CD14-positive monocyte (primary cell): ENCODE measurements at regions not wholly inside any gene's neighbourhood (a gene's known extent, or its start where the extent isn't known, plus 50 kb on each side); places are given as distances from the start of the nearest gene placed in this dataset.
"Not testable (repeated sequence)": the region's sequence is repeated elsewhere in the genome, so short reads cannot be mapped to it uniquely, and the experiment has no call there.

Source experiments
- DNase-seq, 3 donors: peaks; one replicate each; pipeline ENCODE4 v3.0.0-alpha.2; 2011 to 2022
- H2AFZ ChIP-seq: 2 replicates; pipeline ENCODE4 v1.6.0; 2012; ENCODE audit warnings: mild to moderate bottlenecking, low read depth, low read length, inconsistent platforms; ENCODE audit not compliant: insufficient read depth, poor library complexity, severe bottlenecking
- H3K27ac ChIP-seq, 2 donors: 1 replicate in 1 of 2; 2 replicates in 1 of 2; pipeline ENCODE4 v1.5.1; 2012 to 2013; ENCODE audit warnings: low read length in 2 of 2, control low read depth in 1 of 2, inconsistent platforms in 1 of 2, low read depth in 1 of 2, mild to moderate bottlenecking in 1 of 2
- H3K27me3 ChIP-seq, 2 donors: one replicate each; pipeline versions ENCODE4 v1.6.0 to v1.6.1; 2011 to 2013; ENCODE audit warnings: low read length in 2 of 2; ENCODE audit not compliant: control insufficient read depth in 2 of 2, insufficient read depth in 2 of 2
- H3K36me3 ChIP-seq, 2 donors: replicated peaks in 1 of 2; 1 replicate in 1 of 2; 2 replicates in 1 of 2; pipeline versions ENCODE4 v1.5.1 to v1.6.1; 2012 to 2013; ENCODE audit warnings: low read length in 2 of 2, control low read depth in 1 of 2, inconsistent platforms in 1 of 2, mild to moderate bottlenecking in 1 of 2; ENCODE audit not compliant: insufficient read depth in 2 of 2, control insufficient read depth in 1 of 2
- H3K4me1 ChIP-seq, 2 donors: 1 replicate in 1 of 2; 2 replicates in 1 of 2; pipeline versions ENCODE4 v1.5.1 to v1.6.1; 2012 to 2013; ENCODE audit warnings: low read length in 2 of 2, control low read depth in 1 of 2, inconsistent platforms in 1 of 2, mild to moderate bottlenecking in 1 of 2, moderate library complexity in 1 of 2; ENCODE audit not compliant: insufficient read depth in 2 of 2, control insufficient read depth in 1 of 2
- H3K4me2 ChIP-seq: replicated peaks from 2 replicates; pipeline ENCODE3; 2012; ENCODE audit warnings: low read length, moderate library complexity, mild to moderate bottlenecking; ENCODE audit not compliant: poor library complexity, severe bottlenecking; ENCODE audit errors: extremely low read depth
- H3K4me3 ChIP-seq, 3 experiments: fragments of 200-600 bp in 1 of 3; sonication (generic) in 1 of 3; replicated peaks in 1 of 3; 1 replicate in 2 of 3; 2 replicates in 1 of 3; pipeline ENCODE4 v1.5.1; 2011 to 2013; ENCODE audit warnings: low read length in 3 of 3, mild to moderate bottlenecking in 3 of 3, control low read depth in 2 of 3, low read depth in 2 of 3, inconsistent platforms in 1 of 3, moderate library complexity in 1 of 3
- H3K79me2 ChIP-seq: 2 replicates; pipeline ENCODE4 v1.6.0; 2012; ENCODE audit warnings: mild to moderate bottlenecking, control low read depth, inconsistent platforms, low read length, moderate library complexity; ENCODE audit not compliant: insufficient read depth
- H3K9ac ChIP-seq: 2 replicates; pipeline ENCODE4 v1.6.0; 2017; ENCODE audit warnings: low read length, mild to moderate bottlenecking; ENCODE audit not compliant: insufficient read depth, poor library complexity, severe bottlenecking
- H3K9me3 ChIP-seq, 2 donors: replicated peaks in 1 of 2; 1 replicate in 1 of 2; 2 replicates in 1 of 2; pipeline versions ENCODE4 v1.5.1 to v1.6.1; 2012 to 2013; ENCODE audit warnings: low read length in 2 of 2, control low read depth in 1 of 2; ENCODE audit not compliant: control insufficient read depth in 1 of 2, insufficient read depth in 1 of 2
- H4K20me1 ChIP-seq: 2 replicates; pipeline ENCODE4 v1.6.0; 2012; ENCODE audit warnings: mild to moderate bottlenecking, low read length, control low read depth, moderate library complexity; ENCODE audit not compliant: insufficient read depth
- H3K27ac Mint-ChIP-seq, 7 donors: one replicate each; pipeline ENCODE4 v1.8.0; 2020; ENCODE audit warnings: mild to moderate bottlenecking in 7 of 7, mixed read lengths in 7 of 7, moderate library complexity in 6 of 7, inconsistent platforms in 2 of 7
- H3K27me3 Mint-ChIP-seq, 3 donors: one replicate each; pipeline ENCODE4 v1.8.0; 2021 to 2022; ENCODE audit warnings: low read depth in 3 of 3, mild to moderate bottlenecking in 3 of 3, mixed read lengths in 3 of 3, moderate library complexity in 3 of 3, inconsistent platforms in 1 of 3
- H3K36me3 Mint-ChIP-seq, 2 donors: one replicate each; pipeline ENCODE4 v1.8.0; 2020; ENCODE audit warnings: mixed read lengths in 2 of 2, inconsistent platforms in 1 of 2, mild to moderate bottlenecking in 1 of 2
- H3K4me1 Mint-ChIP-seq: one replicate; pipeline ENCODE4 v1.8.0; 2020; ENCODE audit warnings: mild to moderate bottlenecking, mixed read lengths
- H3K4me3 Mint-ChIP-seq, 2 donors: one replicate each; pipeline ENCODE4 v1.8.0; 2020; ENCODE audit warnings: mild to moderate bottlenecking in 2 of 2, mixed read lengths in 2 of 2, moderate library complexity in 1 of 2
- H3K9me3 Mint-ChIP-seq, 7 donors: one replicate each; pipeline ENCODE4 v1.8.0; 2020 to 2022; ENCODE audit warnings: mixed read lengths in 7 of 7, mild to moderate bottlenecking in 6 of 7, moderate library complexity in 6 of 7, inconsistent platforms in 2 of 7
- CTCF ChIP-seq: fragments of 200-600 bp; IDR thresholded peaks from one replicate; pipeline ENCODE4 v1.8.0; 2022; ENCODE audit warnings: antibody characterized with exemption, mild to moderate bottlenecking
- WGBS: methylation state at CpG from one replicate; pipeline ENCODE4 v1.1.5; 2013; ENCODE audit warnings: missing lambda C conversion rate; ENCODE audit not compliant: insufficient coverage; 5-methylcytosine and 5-hydroxymethylcytosine counted together
- intact Hi-C, 2 donors: fragments of 100-400 bp; cut with micrococcal nuclease; formaldehyde crosslinking; loops; one replicate each; pipeline versions ENCODE4 v1.15.0 to v1.15.1; 2023

- H3K27me3 Mint-ChIP-seq: peaks cover 0 to 1% (median 0%) of the 10 kb centered on the region in 3 donors
- peaks cover 3 to 13% (median 7%) of the 10 kb centered on the region in 7 donors for H3K9me3 Mint-ChIP-seq
- no peak overlapping the region for H3K27ac Mint-ChIP-seq
- H3K4me1 Mint-ChIP-seq: no peaks in the 10 kb centered on the region
- Histone ChIP-seq H2AFZ (no peak overlapping the region), H4K20me1 (no peaks in the 10 kb centered on the region), H3K36me3 (no peaks in the 10 kb centered on the region), H3K9ac (no peak overlapping the region), H3K79me2 (no peaks in the 10 kb centered on the region), H3K4me2 (no peak overlapping the region), H3K9me3 (peaks cover 0 to 18% of the 10 kb centered on the region in 2 donors), H3K27me3 (no peaks in the 10 kb centered on the region), H3K4me3 (no peak overlapping the region), H3K4me1 (no peaks in the 10 kb centered on the region), H3K27ac (no peak overlapping the region)
- no peak for DNase-seq
- no peak for TF ChIP-seq CTCF
- intact Hi-C loops: no loop called here
- H3K4me3 Mint-ChIP-seq: no peak overlapping the region
- H3K36me3 Mint-ChIP-seq: no peaks in the 10 kb centered on the region
These were observed 1675.7 kb upstream of the B3GALT2 start for GRCh38 chr1:194862129-194862528.

- H3K4me1 ChIP-seq: no peaks in the 10 kb centered on the region
- no peaks in the 10 kb centered on the region for H3K27me3 ChIP-seq
- H3K27ac ChIP-seq: no peak overlapping the region
- no peaks in the 10 kb centered on the region for H3K36me3 Mint-ChIP-seq
- H3K27ac Mint-ChIP-seq: no peak overlapping the region
- H3K9ac ChIP-seq: no peak overlapping the region
- H2AFZ ChIP-seq: no peak overlapping the region
- peaks cover 0 to 18% of the 10 kb centered on the region in 2 donors for H3K9me3 ChIP-seq
- H3K9me3 Mint-ChIP-seq: peaks cover 3 to 13% (median 7%) of the 10 kb centered on the region in 7 donors
- no peaks in the 10 kb centered on the region for H3K36me3 ChIP-seq
- no CpG with 5 or more reads among the region's 10 CpGs for WGBS
- H3K27me3 Mint-ChIP-seq: peaks cover 0 to 1% (median 0%) of the 10 kb centered on the region in 3 donors
- no peak for TF ChIP-seq CTCF
- H3K4me2 ChIP-seq: no peak overlapping the region
- DNase-seq: no peak
- no peaks in the 10 kb centered on the region for H3K4me1 Mint-ChIP-seq
- H3K4me3 Mint-ChIP-seq: no peak overlapping the region
- H3K79me2 ChIP-seq: no peaks in the 10 kb centered on the region
- intact Hi-C loops: no loop called here
- no peaks in the 10 kb centered on the region for H4K20me1 ChIP-seq
- H3K4me3 ChIP-seq: no peak overlapping the region
These were observed 1674.1 kb upstream of the B3GALT2 start for GRCh38 chr1:194860248-194861201.

- not testable (repeated sequence) for H3K4me3 Mint-ChIP-seq, H3K4me3 ChIP-seq
These were observed 1673.2 kb upstream of the B3GALT2 start for GRCh38 chr1:194859481-194860154.

More at GRCh38 chr1:194859481-194860154, 1673.2 kb upstream of the B3GALT2 start:
- DNase-seq, H3K4me1 Mint-ChIP-seq, H3K9ac ChIP-seq, H3K79me2 ChIP-seq, H3K36me3 ChIP-seq, H3K27me3 Mint-ChIP-seq, H3K36me3 Mint-ChIP-seq, H3K27me3 ChIP-seq, H2AFZ ChIP-seq, H3K4me2 ChIP-seq, H3K27ac ChIP-seq, H3K27ac Mint-ChIP-seq, H4K20me1 ChIP-seq, intact Hi-C loops, H3K4me1 ChIP-seq: not testable (repeated sequence)
- 95% methylated on average over 9 of the region's 17 CpGs for WGBS
- peaks cover 3 to 16% (median 7%) of the 10 kb centered on the region in 7 donors for H3K9me3 Mint-ChIP-seq
- peaks cover 0 to 18% of the 10 kb centered on the region in 2 donors for H3K9me3 ChIP-seq
